ENCODE measurements at regions not wholly inside any gene's neighbourhood (a gene's known extent, or its start where the extent isn't known, plus 50 kb on each side); places are given as distances from the start of the nearest gene placed in this dataset.
A peak's percentile ranks its signal among the peaks of the same experiment; 100 is the strongest.

DNA sequence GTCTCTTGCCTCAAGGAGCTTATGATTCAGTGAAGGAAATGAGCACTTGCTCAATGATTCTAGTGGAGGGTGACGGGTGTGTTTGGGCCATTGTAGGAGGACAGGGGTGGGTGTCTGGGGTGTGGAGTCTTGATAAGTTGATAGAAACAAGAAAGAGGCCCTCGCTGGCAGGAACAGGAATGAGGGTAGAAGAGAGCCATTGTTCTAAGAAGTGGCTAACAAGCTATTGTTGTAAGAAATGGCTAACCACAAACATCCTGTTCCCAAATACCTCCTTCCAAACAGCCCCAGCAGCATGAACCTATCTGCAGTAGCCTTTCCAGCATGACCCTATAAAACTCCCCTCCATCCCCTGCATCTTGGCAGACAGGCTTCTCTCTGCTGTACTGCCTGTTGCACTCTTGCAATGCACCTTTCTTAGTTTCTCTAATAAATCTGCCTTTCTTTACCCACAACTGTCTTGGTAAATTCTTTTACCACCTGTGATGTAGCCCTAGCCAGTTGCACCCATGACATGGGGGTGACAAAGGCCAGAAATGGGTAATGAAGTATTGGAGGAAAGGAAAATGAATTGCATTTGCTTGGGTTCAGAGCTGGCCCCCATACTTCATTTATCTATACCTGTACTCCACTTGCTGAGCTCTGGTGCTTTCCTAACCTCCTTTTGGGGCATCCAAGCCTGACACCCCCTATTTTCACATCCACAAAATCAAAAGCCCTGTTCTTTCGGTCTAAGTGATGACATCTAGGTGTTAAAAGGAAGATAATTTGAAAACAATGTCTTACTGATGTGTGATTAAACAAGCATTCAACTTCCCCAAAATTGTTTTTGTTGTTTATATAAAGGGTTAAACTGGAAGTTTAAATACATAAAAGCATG, 389.1 kb downstream of the GRIN2B start:
- DNase-seq (ENCODE audit: low spot score in 2 of 2): no peak
- no peaks in the 10 kb centered on the region for H3K9me3 Mint-ChIP-seq
- no peak overlapping the region for H3K27ac Mint-ChIP-seq
- H3K36me3 Mint-ChIP-seq: no peaks in the 10 kb centered on the region
- ATAC-seq: no peak
- H3K4me3 Mint-ChIP-seq: no peak overlapping the region
- no peaks in the 10 kb centered on the region for H3K4me1 Mint-ChIP-seq

DNA sequence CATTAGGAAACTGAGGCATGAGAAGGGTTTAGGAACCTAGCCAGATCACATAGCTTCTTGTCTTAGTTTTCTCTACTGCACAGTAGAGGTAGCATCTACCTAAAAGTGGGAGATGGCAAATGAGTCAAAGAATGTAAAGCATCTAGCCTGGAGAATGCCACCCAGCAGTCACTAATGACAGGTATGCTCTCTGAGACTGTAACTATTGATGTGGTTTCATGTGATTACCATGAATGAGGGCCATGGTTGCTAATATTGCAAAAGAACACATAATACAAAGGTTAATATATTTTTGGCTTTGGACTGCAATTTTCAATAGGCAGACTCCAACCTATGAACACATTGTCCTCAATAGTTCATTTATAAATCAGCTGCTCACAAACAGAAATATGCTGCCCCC, 389.9 kb downstream of the GRIN2B start:
- Mint-ChIP-seq H3K27ac (no peak overlapping the region), H3K4me1 (no peaks in the 10 kb centered on the region), H3K36me3 (no peaks in the 10 kb centered on the region), H3K4me3 (no peak overlapping the region), H3K9me3 (no peaks in the 10 kb centered on the region)
- ATAC-seq: no peak
- no peak for DNase-seq (ENCODE audit: low spot score in 2 of 2)

DNA sequence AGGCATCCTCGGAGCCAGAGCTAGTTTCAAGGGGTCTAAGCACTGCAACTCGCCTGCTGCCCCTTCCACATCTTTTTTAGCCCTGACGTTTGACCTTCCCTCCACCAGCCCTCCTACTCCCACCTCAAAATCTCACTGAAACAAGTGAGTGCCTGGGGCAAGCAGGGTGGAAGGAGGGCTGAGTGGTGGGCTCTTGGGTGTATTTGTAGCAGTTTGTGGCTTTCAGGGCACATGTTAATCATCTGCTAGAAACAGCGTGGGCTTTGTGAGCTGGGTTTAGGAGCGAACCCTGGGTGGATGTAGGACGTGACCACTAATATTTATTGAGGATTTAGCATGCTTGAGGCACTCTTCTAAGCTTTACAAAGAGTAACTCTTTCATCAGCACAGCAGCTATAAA, 390.3 kb downstream of the GRIN2B start:
- Mint-ChIP-seq H3K9me3 (no peaks in the 10 kb centered on the region), H3K36me3 (no peaks in the 10 kb centered on the region), H3K4me1 (no peaks in the 10 kb centered on the region), H3K27ac (no peak overlapping the region), H3K4me3 (no peak overlapping the region)
- ATAC-seq: no peak
- no peak for DNase-seq (ENCODE audit: low spot score in 2 of 2)

DNA sequence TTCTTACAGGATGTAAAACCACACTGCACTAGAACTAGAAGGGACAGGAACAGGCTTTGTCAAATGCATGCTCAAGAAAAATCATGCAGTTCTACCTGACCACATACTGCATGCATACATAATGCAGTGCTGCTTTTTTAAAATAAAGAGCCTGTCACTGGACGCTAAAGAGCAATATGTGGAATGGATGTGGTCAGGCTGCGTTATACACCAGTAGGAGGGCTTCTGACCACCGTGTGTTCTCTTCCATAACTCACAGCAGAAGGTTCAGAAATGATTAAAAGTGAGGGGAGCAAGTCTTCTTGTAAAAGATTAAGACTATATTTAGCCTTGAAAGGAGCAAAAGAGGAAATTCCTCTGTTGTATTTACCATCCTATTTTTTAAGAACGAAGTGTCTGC, 392.0 kb downstream of the EMP1 start:
- ATAC-seq (no peak), DNase-seq (ENCODE audit: low spot score in 2 of 2) (no peak)
- no peak overlapping the region for H3K27ac Mint-ChIP-seq
- H3K36me3 Mint-ChIP-seq: no peaks in the 10 kb centered on the region
- H3K9me3 Mint-ChIP-seq: no peaks in the 10 kb centered on the region
- no peaks in the 10 kb centered on the region for H3K4me1 Mint-ChIP-seq
- no peak overlapping the region for H3K4me3 Mint-ChIP-seq

DNA sequence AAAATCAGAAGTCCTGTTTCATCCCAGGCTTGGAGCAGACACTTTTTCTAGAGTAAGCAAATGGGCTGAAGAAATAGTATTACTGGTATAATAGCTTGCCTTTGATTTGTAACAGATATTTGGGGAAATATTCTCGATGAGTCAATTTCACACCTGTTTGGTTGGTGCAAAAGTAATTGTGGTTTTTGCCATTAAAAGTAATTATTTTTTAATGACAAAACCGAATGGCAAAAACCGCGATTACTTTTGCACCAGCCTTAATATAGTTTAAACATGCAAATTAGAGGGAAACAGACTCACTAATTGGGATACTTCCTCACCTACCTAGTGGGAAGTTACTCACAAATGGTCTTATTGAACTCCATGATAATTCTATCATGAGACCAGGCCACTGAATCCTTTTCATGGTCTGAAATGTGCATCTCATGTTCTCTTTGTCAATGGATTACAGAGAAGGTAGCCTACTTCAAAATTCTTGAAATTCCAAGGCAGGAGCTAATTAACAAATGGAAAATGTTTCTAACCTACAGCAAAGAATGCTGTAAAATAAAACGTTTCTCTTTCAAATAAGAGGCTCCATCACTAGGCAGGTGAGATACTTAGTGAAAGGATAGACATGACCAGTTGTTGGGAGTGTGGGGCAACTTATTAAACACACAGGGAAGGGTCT, 391.3 kb downstream of the EMP1 start:
- H3K36me3 Mint-ChIP-seq: no peaks in the 10 kb centered on the region
- ATAC-seq (no peak), DNase-seq (ENCODE audit: low spot score in 2 of 2) (no peak)
- H3K4me1 Mint-ChIP-seq: no peaks in the 10 kb centered on the region
- H3K4me3 Mint-ChIP-seq: no peak overlapping the region
- no peaks in the 10 kb centered on the region for H3K9me3 Mint-ChIP-seq
- no peak overlapping the region for H3K27ac Mint-ChIP-seq

DNA sequence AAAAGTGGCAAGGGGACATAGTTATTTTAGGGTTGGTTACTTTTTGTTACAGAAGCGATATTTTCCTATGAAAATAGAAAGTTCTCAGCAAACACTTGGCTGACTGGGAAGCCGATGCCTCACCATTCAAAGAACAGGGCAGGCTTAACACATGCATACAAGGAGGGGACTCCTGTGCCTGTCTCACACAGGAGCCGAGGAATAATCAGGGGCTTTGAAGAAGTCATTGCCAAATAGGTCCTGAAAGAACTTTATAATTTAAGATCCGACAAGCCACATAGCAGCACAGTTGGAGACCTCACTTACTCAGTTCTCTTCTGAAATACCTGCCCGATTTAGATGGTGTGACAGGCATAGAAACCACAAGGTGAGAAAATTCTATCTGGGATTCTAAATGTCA, 389.8 kb downstream of the EMP1 start:
- Mint-ChIP-seq H3K4me3 (no peak overlapping the region), H3K36me3 (no peaks in the 10 kb centered on the region), H3K9me3 (no peaks in the 10 kb centered on the region), H3K4me1 (no peaks in the 10 kb centered on the region), H3K27ac (no peak overlapping the region)
- ATAC-seq (no peak), DNase-seq (ENCODE audit: low spot score in 2 of 2) (no peak)

DNA sequence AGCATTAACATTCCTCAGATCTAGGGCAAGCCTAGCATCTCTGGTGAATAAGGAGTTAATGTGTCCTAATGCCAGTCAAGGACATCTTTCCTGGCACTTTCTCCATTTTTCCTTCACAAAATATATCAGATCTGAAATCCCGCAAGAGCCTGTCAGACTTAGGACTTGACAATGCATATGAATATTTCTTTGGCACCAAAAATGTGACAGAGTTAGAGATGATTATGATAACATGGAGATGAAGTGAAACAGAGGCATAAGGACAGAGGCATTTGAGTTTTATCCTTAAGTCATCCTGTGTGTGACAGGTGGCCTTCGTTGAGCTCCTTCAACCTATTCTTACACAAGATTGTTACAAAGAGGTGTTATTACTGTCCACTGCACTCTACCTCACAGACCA, 388.0 kb downstream of the EMP1 start:
- DNase-seq (ENCODE audit: low spot score in 2 of 2) (no peak), ATAC-seq (no peak)
- no peak overlapping the region for H3K4me3 Mint-ChIP-seq

DNA sequence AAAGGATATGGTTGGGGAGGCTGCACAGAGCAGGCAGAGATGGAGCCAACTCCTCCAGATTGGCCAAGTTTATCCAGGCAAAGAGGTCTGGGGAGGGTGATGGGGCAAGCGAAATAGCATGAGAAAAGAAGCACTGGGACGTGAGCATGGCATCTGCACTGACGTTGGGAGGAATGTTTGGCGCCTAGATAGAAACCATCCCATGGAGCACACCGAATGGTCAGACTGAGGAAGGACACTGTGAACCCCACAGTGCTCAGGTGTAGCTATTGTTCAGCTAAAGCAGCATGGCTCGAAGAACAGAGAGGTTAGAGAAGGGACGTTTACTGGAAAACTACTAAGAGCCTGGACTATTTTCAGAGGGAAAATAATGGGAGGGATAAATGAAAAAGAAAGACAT, 387.1 kb downstream of the EMP1 start:
- no peak overlapping the region for H3K4me3 Mint-ChIP-seq
- H3K9me3 Mint-ChIP-seq: no peaks in the 10 kb centered on the region
- no peak for ATAC-seq
- no peak for DNase-seq (ENCODE audit: low spot score in 2 of 2)
- H3K27ac Mint-ChIP-seq: no peak overlapping the region
- no peaks in the 10 kb centered on the region for H3K36me3 Mint-ChIP-seq
- no peaks in the 10 kb centered on the region for H3K4me1 Mint-ChIP-seq

More for the DNA sequence above, 388.0 kb downstream of the EMP1 start:
- no peaks in the 10 kb centered on the region for H3K4me1 Mint-ChIP-seq
- H3K36me3 Mint-ChIP-seq: no peaks in the 10 kb centered on the region
- H3K27ac Mint-ChIP-seq: no peak overlapping the region
- no peaks in the 10 kb centered on the region for H3K9me3 Mint-ChIP-seq

DNA sequence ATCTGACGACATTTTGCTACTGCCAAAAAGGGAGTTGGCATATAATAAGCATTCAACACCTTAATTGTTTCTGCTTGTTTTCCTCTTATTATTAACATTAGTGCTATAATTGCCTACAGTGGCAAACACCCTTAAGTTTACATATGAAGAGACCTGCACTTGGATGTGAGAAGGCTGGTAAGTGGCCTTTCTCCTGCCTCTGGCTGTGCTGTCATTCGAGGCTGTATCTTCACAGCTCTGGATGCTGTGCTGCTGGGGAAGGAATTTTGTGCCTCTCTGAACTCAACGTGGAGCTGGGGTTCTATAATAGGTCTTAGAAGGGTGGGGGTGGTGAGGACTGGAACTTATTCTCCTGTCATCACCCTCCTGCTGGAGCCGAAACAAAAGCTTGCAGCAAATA, 385.9 kb downstream of the EMP1 start:
- DNase-seq (ENCODE audit: low spot score in 2 of 2): no peak
- no peak overlapping the region for H3K27ac Mint-ChIP-seq
- H3K9me3 Mint-ChIP-seq: no peaks in the 10 kb centered on the region
- H3K4me1 Mint-ChIP-seq: no peaks in the 10 kb centered on the region
- no peaks in the 10 kb centered on the region for H3K36me3 Mint-ChIP-seq
- H3K4me3 Mint-ChIP-seq: no peak overlapping the region
- ATAC-seq: no peak

DNA sequence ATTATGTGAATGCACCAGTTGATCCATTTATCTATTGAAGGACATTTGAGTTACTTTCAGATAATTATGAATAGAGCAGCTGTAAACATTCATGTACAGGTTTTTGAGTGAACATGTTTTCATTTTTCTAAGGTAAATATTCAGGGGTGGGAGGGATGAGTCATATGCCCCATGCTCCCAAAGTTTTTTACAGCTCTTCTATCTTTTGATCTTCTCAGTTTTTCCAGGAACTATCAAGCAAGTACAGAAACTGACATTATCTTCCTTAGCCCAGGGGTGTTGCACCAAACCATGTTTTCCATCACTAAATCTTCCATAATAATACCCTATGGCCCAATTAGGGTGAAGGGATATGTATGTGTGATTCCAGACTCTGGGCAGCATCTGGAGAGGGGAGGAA, 384.5 kb downstream of the EMP1 start:
- no peak overlapping the region for H3K27ac Mint-ChIP-seq
- no peaks in the 10 kb centered on the region for H3K36me3 Mint-ChIP-seq
- H3K4me3 Mint-ChIP-seq: no peak overlapping the region
- ATAC-seq (no peak), DNase-seq (ENCODE audit: low spot score in 2 of 2) (no peak)
- no peaks in the 10 kb centered on the region for H3K9me3 Mint-ChIP-seq
- no peaks in the 10 kb centered on the region for H3K4me1 Mint-ChIP-seq

DNA sequence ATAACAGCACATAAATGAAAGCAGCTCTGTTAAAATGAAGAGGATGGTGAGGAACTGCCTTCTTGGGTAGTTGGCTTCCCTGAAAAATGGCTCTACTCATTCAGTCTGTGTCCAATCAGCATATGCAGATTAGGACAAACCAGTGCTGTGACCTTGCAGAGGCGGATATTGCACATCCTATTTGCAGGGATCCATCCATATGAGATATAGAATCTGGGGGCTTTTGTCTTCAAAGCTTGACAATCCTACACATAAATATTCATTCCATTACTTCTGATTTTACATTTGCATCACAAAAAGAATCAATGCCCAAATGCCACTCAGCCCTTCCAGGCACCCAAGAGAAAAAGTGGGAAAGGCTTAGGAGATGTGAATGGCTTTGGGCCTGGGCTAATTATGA, 383.7 kb downstream of the EMP1 start:
- H3K27ac Mint-ChIP-seq: no peak overlapping the region

DNA sequence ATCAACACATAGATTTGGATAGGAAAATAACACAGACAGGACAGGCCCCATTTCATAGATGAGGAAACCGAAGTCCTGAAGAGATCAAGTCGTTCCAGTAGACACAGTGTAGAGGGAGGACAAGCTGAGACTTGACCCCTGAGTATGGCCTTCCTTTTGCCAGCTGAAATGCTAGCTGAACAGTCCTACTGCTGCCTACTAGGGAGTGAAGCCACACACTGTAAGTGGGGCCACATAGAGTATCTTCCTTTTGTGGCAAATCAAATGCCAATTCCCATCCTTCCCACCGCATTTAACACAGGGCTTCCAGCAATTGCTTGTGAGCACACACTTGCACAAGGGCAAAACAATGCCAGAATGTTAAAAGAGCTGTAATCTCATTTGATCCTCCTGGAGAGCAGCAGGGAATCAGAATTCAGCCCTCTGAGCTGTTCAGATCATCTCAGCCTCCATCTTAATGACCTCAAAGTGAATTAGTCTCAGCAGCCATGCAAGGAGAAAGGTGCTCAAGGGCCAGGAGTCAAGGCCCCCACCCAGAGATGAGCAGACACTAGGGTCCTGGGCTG, 380.5 kb downstream of the EMP1 start:
- no peaks in the 10 kb centered on the region for H3K9me3 Mint-ChIP-seq
- no peaks in the 10 kb centered on the region for H3K4me1 Mint-ChIP-seq
- ATAC-seq (peak; percentile 46), DNase-seq (ENCODE audit: low spot score in 2 of 2) (no peak)
- no peak overlapping the region for H3K27ac Mint-ChIP-seq
- H3K4me3 Mint-ChIP-seq: no peak overlapping the region
- H3K36me3 Mint-ChIP-seq: no peaks in the 10 kb centered on the region

More for the DNA sequence above, 383.7 kb downstream of the EMP1 start:
- H3K4me3 Mint-ChIP-seq: no peak overlapping the region
- no peak for DNase-seq (ENCODE audit: low spot score in 2 of 2)
- no peak for ATAC-seq
- H3K36me3 Mint-ChIP-seq: no peaks in the 10 kb centered on the region
- H3K9me3 Mint-ChIP-seq: no peaks in the 10 kb centered on the region
- no peaks in the 10 kb centered on the region for H3K4me1 Mint-ChIP-seq

DNA sequence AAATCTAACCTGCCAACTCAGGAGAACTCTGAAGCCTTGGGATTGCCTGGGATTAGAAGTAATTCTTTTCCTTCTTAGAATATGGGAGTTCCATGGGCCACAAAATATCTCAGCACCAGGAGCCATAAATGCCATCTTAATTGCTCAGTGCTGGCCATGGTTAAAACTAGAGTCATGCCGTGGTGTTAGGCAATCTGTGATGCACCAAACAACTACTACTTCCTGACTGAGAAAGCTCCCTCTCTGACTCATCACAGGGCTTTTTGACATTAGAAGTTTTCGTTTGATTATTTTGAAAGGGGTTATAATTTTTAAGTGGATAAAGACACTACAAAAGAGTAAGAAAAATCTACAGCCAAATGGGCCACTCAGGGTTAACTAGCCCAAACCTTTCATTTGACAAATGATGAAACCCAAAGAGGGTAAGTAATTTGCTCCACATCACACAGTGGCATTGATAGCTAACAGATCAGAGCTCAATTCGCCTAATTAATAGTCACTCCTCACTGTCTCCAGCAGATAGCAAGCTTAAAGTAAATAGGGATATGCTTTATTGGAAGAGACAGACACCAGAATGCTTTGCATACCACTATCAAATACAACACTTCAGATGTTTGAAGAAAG, 377.3 kb downstream of the EMP1 start:
- Mint-ChIP-seq H3K9me3 (no peaks in the 10 kb centered on the region), H3K4me3 (no peak overlapping the region), H3K27ac (no peak overlapping the region), H3K36me3 (no peaks in the 10 kb centered on the region), H3K4me1 (no peaks in the 10 kb centered on the region)
- DNase-seq (ENCODE audit: low spot score in 2 of 2): no peak
- no peak for ATAC-seq

DNA sequence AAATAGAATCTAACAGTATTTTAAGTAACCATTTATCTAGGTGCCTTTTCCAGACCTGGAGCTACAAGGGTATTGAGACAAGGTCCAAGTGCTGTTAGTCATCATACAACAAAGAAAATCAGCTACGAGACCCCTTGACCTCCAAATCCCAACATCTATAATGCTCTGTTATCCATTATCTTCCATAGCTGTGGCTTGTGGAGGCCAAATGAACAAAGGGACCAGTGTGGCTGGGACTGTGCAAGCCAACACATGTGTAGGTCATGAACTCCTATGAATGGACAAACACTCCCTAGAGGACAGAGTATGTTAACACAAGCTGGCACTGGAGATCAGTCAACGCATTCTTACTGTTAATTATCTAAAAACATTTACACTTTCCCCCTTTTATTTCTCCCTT, 374.5 kb downstream of the EMP1 start:
- no peak for DNase-seq (ENCODE audit: low spot score in 2 of 2)
- H3K27ac Mint-ChIP-seq: no peak overlapping the region

DNA sequence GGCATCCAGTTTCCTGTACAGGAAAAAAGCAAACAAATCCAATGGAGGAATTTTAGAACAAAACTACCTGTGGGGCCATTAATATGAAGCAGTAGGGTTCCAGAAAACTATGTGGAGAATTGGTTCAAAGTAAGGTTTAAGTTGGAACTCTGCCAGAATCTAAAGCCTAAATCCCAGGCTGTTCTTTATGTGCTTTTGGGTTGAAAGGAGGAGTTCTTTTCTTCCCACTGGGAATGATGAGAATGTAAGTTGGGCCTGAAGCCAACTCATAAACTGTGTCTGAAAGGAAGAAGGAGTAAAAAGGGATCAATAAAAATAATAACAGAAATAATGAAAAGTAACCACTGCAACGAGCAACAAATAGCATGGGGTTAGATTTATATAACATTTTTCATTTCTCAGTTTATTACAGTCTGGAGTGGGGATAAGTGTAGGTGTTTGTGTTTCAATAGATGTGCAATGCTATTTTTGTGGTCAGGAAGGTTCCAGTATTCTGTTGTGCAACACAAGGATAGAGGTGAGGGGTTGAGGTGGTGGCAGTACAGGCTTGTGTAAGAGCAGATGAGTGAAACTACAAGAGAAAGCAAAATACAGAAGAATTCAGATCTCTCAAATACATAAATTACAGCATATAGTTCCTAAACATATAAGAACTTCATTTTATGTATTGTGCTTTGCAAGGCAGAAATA, 373.6 kb downstream of the EMP1 start:
- H3K27ac Mint-ChIP-seq: no peak overlapping the region
- H3K36me3 Mint-ChIP-seq: no peaks in the 10 kb centered on the region
- ATAC-seq: no peak
- H3K4me1 Mint-ChIP-seq: no peaks in the 10 kb centered on the region
- no peak for DNase-seq (ENCODE audit: low spot score in 2 of 2)
- no peaks in the 10 kb centered on the region for H3K9me3 Mint-ChIP-seq
- no peak overlapping the region for H3K4me3 Mint-ChIP-seq

More for the DNA sequence above, 374.5 kb downstream of the EMP1 start:
- Mint-ChIP-seq H3K4me3 (no peak overlapping the region), H3K9me3 (no peaks in the 10 kb centered on the region), H3K36me3 (no peaks in the 10 kb centered on the region), H3K4me1 (no peaks in the 10 kb centered on the region)
- ATAC-seq: no peak
